CD4-positive, alpha-beta T cell (primary cell): ENCODE measurements at regions not wholly inside any gene's neighbourhood (a gene's known extent, or its start where the extent isn't known, plus 50 kb on each side); places are given as distances from the start of the nearest gene placed in this dataset.

Experiments used
- ATAC-seq: fragments of 200-7000 bp; cut with Tn5 transposase; one replicate; pipeline ENCODE4 v1.10.0; 2022; ENCODE audit warnings: mild to moderate bottlenecking; ENCODE audit not compliant: poor library complexity
- CTCF ChIA-PET: fragments of 350-600 bp; sonication (Branson Sonifier 250); formaldehyde crosslinking; loops from one replicate; lab custom pipeline; 2021; ENCODE audit warnings: antibody characterized with exemption, inconsistent platforms; lab: Charles Lee
- POLR2A ChIA-PET: fragments of 350-600 bp; sonication (Branson Sonifier 250); formaldehyde crosslinking; loops from one replicate; lab custom pipeline; 2021; ENCODE audit warnings: antibody characterized with exemption, inconsistent platforms; lab: Charles Lee
- DNase-seq, 14 experiments: peaks; one replicate each; pipeline ENCODE4 v3.0.0-alpha.2; 2013 to 2020; ENCODE audit warnings: mixed read lengths in 2 of 14
- H3K27ac ChIP-seq, 2 donors: one replicate each; pipeline versions ENCODE4 v1.5.1 to v1.7.0; 2013; ENCODE audit warnings: low read length in 2 of 2, low read depth in 1 of 2, mild to moderate bottlenecking in 1 of 2
- H3K27me3 ChIP-seq, 2 experiments: 1 replicate in 1 of 2; 2 replicates in 1 of 2; pipeline versions ENCODE4 v1.6.1 to v1.7.0; 2013; ENCODE audit warnings: low read length in 2 of 2, control low read depth in 1 of 2, mild to moderate bottlenecking in 1 of 2, moderate library complexity in 1 of 2; ENCODE audit not compliant: insufficient read depth in 2 of 2, control insufficient read depth in 1 of 2
- H3K36me3 ChIP-seq: one replicate; pipeline ENCODE4 v1.6.1; 2013; ENCODE audit warnings: low read length, control low read depth; ENCODE audit not compliant: insufficient read depth
- H3K4me1 ChIP-seq: one replicate; pipeline ENCODE4 v1.6.1; 2013; ENCODE audit warnings: low read length, control low read depth; ENCODE audit not compliant: insufficient read depth
- H3K4me3 ChIP-seq: one replicate; pipeline ENCODE4 v1.5.1; 2013; ENCODE audit warnings: mild to moderate bottlenecking, low read length, moderate library complexity
- H3K9me3 ChIP-seq, 2 experiments: 1 replicate in 1 of 2; 2 replicates in 1 of 2; pipeline versions ENCODE4 v1.6.1 to v1.7.0; 2013; ENCODE audit warnings: low read length in 2 of 2, mild to moderate bottlenecking in 2 of 2, control low read depth in 1 of 2, moderate library complexity in 1 of 2; ENCODE audit not compliant: control insufficient read depth in 1 of 2, insufficient read depth in 1 of 2
- H3K27ac Mint-ChIP-seq: one replicate; pipeline ENCODE4 v1.8.0; 2020; ENCODE audit warnings: mixed read lengths
- H3K27me3 Mint-ChIP-seq: one replicate; pipeline ENCODE4 v1.8.0; 2021; ENCODE audit warnings: mixed read lengths
- H3K36me3 Mint-ChIP-seq: one replicate; pipeline ENCODE4 v1.8.0; 2021; ENCODE audit warnings: low read depth, mixed read lengths
- H3K4me1 Mint-ChIP-seq: one replicate; pipeline ENCODE4 v1.8.0; 2021; ENCODE audit warnings: low read depth, mixed read lengths
- H3K4me3 Mint-ChIP-seq: one replicate; pipeline ENCODE4 v1.8.0; 2020; ENCODE audit warnings: mild to moderate bottlenecking, mixed read lengths
- H3K9me3 Mint-ChIP-seq: one replicate; pipeline ENCODE4 v1.8.0; 2020; ENCODE audit warnings: mixed read lengths
- CTCF ChIP-seq: fragments of 200-600 bp; IDR thresholded peaks from one replicate; pipeline ENCODE4 v1.8.0; 2022; ENCODE audit warnings: antibody characterized with exemption, mild to moderate bottlenecking
- intact Hi-C, 2 experiments: fragments of 100-400 bp; cut with DNase I in 1 of 2; cut with micrococcal nuclease in 1 of 2; formaldehyde crosslinking; loops; one replicate each; pipeline versions ENCODE4 v1.15.1 to v1.9.0; 2023 to 2025; cut with DNase I, micrococcal nuclease

GRCh38 chr4:154953691-154954090 lies 172.6 kb downstream of the RBM46 start:
- Histone ChIP-seq H3K4me3 (no peak overlapping the region), H3K9me3 (peaks cover 0 to 5% of the 10 kb centered on the region in 2 experiments), H3K36me3 (no peaks in the 10 kb centered on the region), H3K27ac (no peak overlapping the region), H3K27me3 (no peaks in the 10 kb centered on the region), H3K4me1 (no peaks in the 10 kb centered on the region)
- ChIA-PET POLR2A (no interaction called here), CTCF (no interaction called here)
- H3K27ac Mint-ChIP-seq: no peak overlapping the region
- peaks cover 12% of the 10 kb centered on the region for H3K9me3 Mint-ChIP-seq
- H3K4me1 Mint-ChIP-seq: no peaks in the 10 kb centered on the region
- intact Hi-C loops: no loop called here
- no peak for DNase-seq
- no peaks in the 10 kb centered on the region for H3K36me3 Mint-ChIP-seq
- ATAC-seq: no peak
- H3K27me3 Mint-ChIP-seq: no peaks in the 10 kb centered on the region
- TF ChIP-seq CTCF: no peak
- no peak overlapping the region for H3K4me3 Mint-ChIP-seq

- H3K27me3 Mint-ChIP-seq: no peaks in the 10 kb centered on the region
- intact Hi-C loops: no loop called here
Measured at GRCh38 chr4:154954117-154954516, 173.0 kb downstream of the RBM46 start.

GRCh38 chr4:154958121-154958520 lies 177.0 kb downstream of the RBM46 start:
- ChIA-PET CTCF (no interaction called here), POLR2A (no interaction called here)
- H3K4me3 Mint-ChIP-seq: no peak overlapping the region

More at GRCh38 chr4:154954117-154954516, 173.0 kb downstream of the RBM46 start:
- ATAC-seq (no peak), DNase-seq (no peak)
- POLR2A ChIA-PET: no interaction called here
- Histone ChIP-seq H3K4me1 (no peaks in the 10 kb centered on the region), H3K36me3 (no peaks in the 10 kb centered on the region), H3K27ac (no peak overlapping the region), H3K27me3 (no peaks in the 10 kb centered on the region), H3K9me3 (peaks cover 0 to 5% of the 10 kb centered on the region in 2 experiments), H3K4me3 (no peak overlapping the region)
- no peak overlapping the region for H3K4me3 Mint-ChIP-seq
- CTCF ChIA-PET: no interaction called here
- no peaks in the 10 kb centered on the region for H3K4me1 Mint-ChIP-seq
- H3K27ac Mint-ChIP-seq: no peak overlapping the region
- H3K36me3 Mint-ChIP-seq: no peaks in the 10 kb centered on the region
- peaks cover 12% of the 10 kb centered on the region for H3K9me3 Mint-ChIP-seq
- no peak for TF ChIP-seq CTCF

More at GRCh38 chr4:154958121-154958520, 177.0 kb downstream of the RBM46 start:
- Histone ChIP-seq H3K27ac (no peak overlapping the region), H3K9me3 (peaks cover 0 to 5% of the 10 kb centered on the region in 2 experiments), H3K36me3 (no peaks in the 10 kb centered on the region), H3K4me3 (no peak overlapping the region), H3K4me1 (no peaks in the 10 kb centered on the region), H3K27me3 (no peaks in the 10 kb centered on the region)
- no peak for TF ChIP-seq CTCF
- ATAC-seq (no peak), DNase-seq (no peak)
- Mint-ChIP-seq H3K9me3 (peaks cover 4% of the 10 kb centered on the region), H3K27ac (no peak overlapping the region), H3K36me3 (no peaks in the 10 kb centered on the region), H3K27me3 (no peaks in the 10 kb centered on the region), H3K4me1 (no peaks in the 10 kb centered on the region)
- intact Hi-C loops: no loop called here
